Liver (tissue), 8 donors: ENCODE measurements at regions not wholly inside any gene's neighbourhood (a gene's known extent, or its start where the extent isn't known, plus 50 kb on each side); places are given as distances from the start of the nearest gene placed in this dataset.

Experiments
- DNase-seq: peaks from one replicate; pipeline ENCODE4 v3.0.0-alpha.2; 2017; ENCODE audit warnings: low spot score
- H3K27ac ChIP-seq, 2 donors: one replicate each; pipeline ENCODE4 v1.7.0; 2013; ENCODE audit warnings: inconsistent platforms in 2 of 2, low read length in 2 of 2, control low read depth in 1 of 2, low read depth in 1 of 2, mild to moderate bottlenecking in 1 of 2
- H3K27me3 ChIP-seq, 4 donors: one replicate each; pipeline versions ENCODE4 v1.6.1 to v1.7.0; 2013; ENCODE audit warnings: low read length in 3 of 4, inconsistent platforms in 1 of 4, mild to moderate bottlenecking in 1 of 4, moderate library complexity in 1 of 4; ENCODE audit not compliant: control insufficient read depth in 4 of 4, insufficient read depth in 4 of 4
- H3K36me3 ChIP-seq, 4 donors: one replicate each; pipeline versions ENCODE4 v1.6.1 to v1.7.0; 2013; ENCODE audit warnings: low read length in 3 of 4, mild to moderate bottlenecking in 3 of 4, low read depth in 1 of 4, moderate library complexity in 1 of 4; ENCODE audit not compliant: control insufficient read depth in 4 of 4, insufficient read depth in 3 of 4
- H3K4me1 ChIP-seq, 4 donors: one replicate each; pipeline versions ENCODE4 v1.6.1 to v1.7.0; 2013; ENCODE audit warnings: low read length in 3 of 4, mild to moderate bottlenecking in 3 of 4, moderate library complexity in 1 of 4; ENCODE audit not compliant: control insufficient read depth in 4 of 4, insufficient read depth in 4 of 4
- H3K4me3 ChIP-seq, 3 donors: one replicate each; pipeline versions ENCODE4 v1.6.1 to v1.7.0; 2013; ENCODE audit warnings: low read length in 3 of 3, control low read depth in 1 of 3, low read depth in 1 of 3, mild to moderate bottlenecking in 1 of 3
- H3K9ac ChIP-seq, 2 donors: one replicate each; pipeline ENCODE4 v1.7.0; 2013; ENCODE audit warnings: low read length in 2 of 2, mild to moderate bottlenecking in 2 of 2, moderate library complexity in 2 of 2, control low read depth in 1 of 2, low read depth in 1 of 2
- H3K9me3 ChIP-seq, 4 donors: one replicate each; pipeline versions ENCODE4 v1.6.1 to v1.7.0; 2013; ENCODE audit warnings: low read length in 3 of 4; ENCODE audit not compliant: control insufficient read depth in 4 of 4
- ATF3 ChIP-seq: IDR thresholded peaks from 2 replicates; pipeline ENCODE4 v1.6.1; 2016; ENCODE audit warnings: antibody characterized with exemption
- CTCF ChIP-seq: fragments of 150-350 bp; IDR thresholded peaks from 2 replicates; pipeline ENCODE4 v1.5.1; 2017; ENCODE audit warnings: improper control_type of control experiment, low read depth, low read length; ENCODE audit not compliant: missing input control
- EGR1 ChIP-seq, 2 donors: IDR thresholded peaks; 2 replicates each; pipeline ENCODE4 v1.6.1; 2016 to 2018; ENCODE audit warnings: antibody characterized with exemption in 2 of 2, low read depth in 2 of 2
- FOXA1 ChIP-seq: IDR thresholded peaks from 2 replicates; pipeline ENCODE4 v1.6.1; 2016; ENCODE audit warnings: antibody characterized with exemption
- HNF4A ChIP-seq, 2 donors: conservative IDR thresholded peaks; 2 replicates each; pipeline ENCODE4 v1.6.1; 2016; ENCODE audit warnings: antibody characterized with exemption in 2 of 2, mild to moderate bottlenecking in 2 of 2
- HNF4G ChIP-seq: IDR thresholded peaks from 2 replicates; pipeline ENCODE4 v1.6.1; 2016; ENCODE audit warnings: antibody characterized with exemption
- RAD21 ChIP-seq, 2 donors: IDR thresholded peaks; 2 replicates each; pipeline ENCODE4 v1.6.1; 2016; ENCODE audit warnings: antibody characterized with exemption in 2 of 2, mild to moderate bottlenecking in 2 of 2
- RXRA ChIP-seq, 2 donors: IDR thresholded peaks; 2 replicates each; pipeline ENCODE4 v1.6.1; 2017 to 2018; ENCODE audit warnings: antibody characterized with exemption in 2 of 2, mild to moderate bottlenecking in 1 of 2
- SP1 ChIP-seq: IDR thresholded peaks from 2 replicates; pipeline ENCODE4 v1.6.1; 2018; ENCODE audit warnings: antibody characterized with exemption, mild to moderate bottlenecking
- YY1 ChIP-seq: IDR thresholded peaks from 2 replicates; pipeline ENCODE4 v1.6.1; 2016; ENCODE audit warnings: antibody characterized with exemption, mild to moderate bottlenecking
- ZBTB33 ChIP-seq: IDR thresholded peaks from 2 replicates; pipeline ENCODE4 v1.6.1; 2016; ENCODE audit warnings: antibody characterized with exemption
- WGBS: extraction: QIAGEN DNeasy Blood & Tissue Kit; methylation state at CpG from one replicate; pipeline ENCODE4 v1.1.7; 2013; 5-methylcytosine and 5-hydroxymethylcytosine counted together
- donor health status: healthy.
- donor health status: healthy.
- donor health status: healthy.
- donor health status: healthy.
- donor health status: healthy.

GRCh38 chr20:60882836-60883235 lies 369.2 kb upstream of the CDH4 start:
- Histone ChIP-seq H3K9ac (no peak overlapping the region), H3K9me3 (no peaks in the 10 kb centered on the region), H3K27ac (no peak overlapping the region), H3K4me3 (no peak overlapping the region), H3K27me3 (no peaks in the 10 kb centered on the region), H3K4me1 (no peaks in the 10 kb centered on the region), H3K36me3 (no peaks in the 10 kb centered on the region)
- DNase-seq: no peak
- TF ChIP-seq HNF4A (conservative IDR thresholded peaks at IDR 0.05) (no peak), CTCF (no peak)
- WGBS: 79% methylated on average over 6 of the region's 6 CpGs

GRCh38 chr20:60883496-60883895 lies 368.6 kb upstream of the CDH4 start:
- H3K4me1 ChIP-seq: no peaks in the 10 kb centered on the region
- H3K4me3 ChIP-seq: no peak overlapping the region
- H3K27me3 ChIP-seq: no peaks in the 10 kb centered on the region
- H3K27ac ChIP-seq: no peak overlapping the region
- WGBS: 63% methylated on average over 4 of the region's 4 CpGs
- H3K9ac ChIP-seq: no peak overlapping the region
- no peak for DNase-seq
- no peaks in the 10 kb centered on the region for H3K36me3 ChIP-seq
- no peaks in the 10 kb centered on the region for H3K9me3 ChIP-seq
- TF ChIP-seq EGR1 (IDR thresholded peaks at IDR 0.05; ENCODE audit: low read depth in 2 of 2): no peak
- no peak for TF ChIP-seq RXRA (IDR thresholded peaks at IDR 0.05)
- no peak for TF ChIP-seq SP1
- TF ChIP-seq ZBTB33: no peak

GRCh38 chr20:60884277-60884676 lies 367.8 kb upstream of the CDH4 start:
- 88% methylated on average over 3 of the region's 3 CpGs for WGBS
- no peak for DNase-seq

More at GRCh38 chr20:60884277-60884676, 367.8 kb upstream of the CDH4 start:
- Histone ChIP-seq H3K27ac (no peak overlapping the region), H3K4me1 (no peaks in the 10 kb centered on the region), H3K9ac (no peak overlapping the region), H3K36me3 (no peaks in the 10 kb centered on the region), H3K9me3 (no peaks in the 10 kb centered on the region), H3K4me3 (no peak overlapping the region), H3K27me3 (peaks cover 0 to 2% (median 0%) of the 10 kb centered on the region in 4 donors)
- TF ChIP-seq RAD21 (IDR thresholded peaks at IDR 0.05) (no peak), ZBTB33 (no peak), FOXA1 (no peak), ATF3 (no peak), HNF4G (no peak), YY1 (no peak), RXRA (IDR thresholded peaks at IDR 0.05) (no peak)
